H1 (cell line): ENCODE measurements at regions not wholly inside any gene's neighbourhood (a gene's known extent, or its start where the extent isn't known, plus 50 kb on each side); places are given as distances from the start of the nearest gene placed in this dataset.

Source experiments
- CTCF ChIA-PET: fragments of 300-600 bp; sonication (Branson Sonifier 250); formaldehyde crosslinking; loops from one replicate; lab custom pipeline; 2021; ENCODE audit not compliant: partially characterized antibody; lab: Charles Lee
- POLR2A ChIA-PET: fragments of 300-600 bp; sonication (Branson Sonifier 250); formaldehyde crosslinking; loops from one replicate; lab custom pipeline; 2021; ENCODE audit warnings: inconsistent platforms; ENCODE audit not compliant: partially characterized antibody; lab: Charles Lee
- DNase-seq, 2 experiments: peaks; one replicate each; pipeline versions ENCODE4 v3.0.0 to v3.0.0-alpha.2; 2010 to 2022; ENCODE audit warnings: low spot score in 2 of 2, low read depth in 1 of 2, mixed read lengths in 1 of 2
- FAIRE-seq: peaks from 2 replicates; lab custom pipeline; 2011; peaks lifted over from hg19 to GRCh38; lab: Jason Lieb, UNC
- H2AFZ ChIP-seq: 2 replicates; pipeline ENCODE4 v1.8.1; 2012; ENCODE audit warnings: low read length, inconsistent platforms
- H2AK5ac ChIP-seq: 2 replicates; pipeline ENCODE4 v1.6.1; 2013; ENCODE audit warnings: low read depth, low read length
- H2BK120ac ChIP-seq: replicated peaks from 2 replicates; pipeline ENCODE3; 2013; ENCODE audit warnings: low read depth, low read length, inconsistent platforms
- H2BK12ac ChIP-seq: 2 replicates; pipeline ENCODE4 v1.6.1; 2013; ENCODE audit warnings: low read depth, low read length
- H2BK15ac ChIP-seq: 2 replicates; pipeline ENCODE4 v1.6.1; 2013; ENCODE audit warnings: low read length
- H2BK20ac ChIP-seq: 2 replicates; pipeline ENCODE4 v1.6.1; 2013; ENCODE audit warnings: low read length
- H2BK5ac ChIP-seq: 2 replicates; pipeline ENCODE4 v1.6.1; 2013; ENCODE audit warnings: low read depth, low read length
- H3K14ac ChIP-seq: 2 replicates; pipeline ENCODE4 v1.6.1; 2013; ENCODE audit warnings: inconsistent platforms; ENCODE audit not compliant: insufficient read length
- H3K18ac ChIP-seq: 2 replicates; pipeline ENCODE4 v1.6.1; 2013; ENCODE audit warnings: low read length; ENCODE audit errors: extremely low read depth
- H3K23ac ChIP-seq: 2 replicates; pipeline ENCODE4 v1.6.1; 2013; ENCODE audit warnings: inconsistent platforms; ENCODE audit not compliant: insufficient read length
- H3K23me2 ChIP-seq: 2 replicates; pipeline ENCODE4 v1.6.1; 2013; ENCODE audit warnings: low read depth, low read length
- H3K27ac ChIP-seq: 2 replicates; pipeline ENCODE4 v1.6.1; 2011; ENCODE audit warnings: low read depth, low read length, inconsistent platforms
- H3K27me3 ChIP-seq, 4 experiments: replicated peaks in 1 of 4; 1 replicate in 1 of 4; 2 replicates in 3 of 4; pipeline versions ENCODE4 v1.6.1 to v1.8.1; 2011 to 2013; ENCODE audit warnings: low read length in 3 of 4, mild to moderate bottlenecking in 3 of 4, inconsistent platforms in 2 of 4, mixed read lengths in 2 of 4, moderate library complexity in 1 of 4; ENCODE audit not compliant: control insufficient read depth in 3 of 4, insufficient read depth in 3 of 4; ENCODE audit errors: extremely low read depth in 1 of 4
- H3K36me3 ChIP-seq, 4 experiments: 2 replicates each; pipeline versions ENCODE4 v1.6.1 to v1.8.1; 2011 to 2013; ENCODE audit warnings: mild to moderate bottlenecking in 4 of 4, low read length in 3 of 4, moderate library complexity in 2 of 4, control low read depth in 1 of 4, inconsistent platforms in 1 of 4; ENCODE audit not compliant: insufficient read depth in 4 of 4, control insufficient read depth in 2 of 4
- H3K4ac ChIP-seq: replicated peaks from 2 replicates; pipeline ENCODE3; 2013; ENCODE audit warnings: low read length, low read depth, mixed read lengths, inconsistent platforms; ENCODE audit not compliant: insufficient read length
- H3K4me1 ChIP-seq, 4 experiments: replicated peaks in 1 of 4; 1 replicate in 1 of 4; 2 replicates in 3 of 4; pipeline versions ENCODE4 v1.6.1 to v1.8.1; 2011 to 2013; ENCODE audit warnings: low read length in 3 of 4, inconsistent platforms in 2 of 4, mixed read lengths in 1 of 4; ENCODE audit not compliant: insufficient read depth in 4 of 4, control insufficient read depth in 3 of 4
- H3K4me2 ChIP-seq, 2 experiments: 2 replicates each; pipeline versions ENCODE4 v1.6.1 to v1.8.1; 2011 to 2013; ENCODE audit warnings: low read depth in 2 of 2, low read length in 2 of 2, control low read depth in 1 of 2, inconsistent platforms in 1 of 2, mild to moderate bottlenecking in 1 of 2; ENCODE audit not compliant: insufficient read depth in 1 of 2
- H3K4me3 ChIP-seq, 4 experiments: fragments of 200-600, 300-600 bp in 1 of 4; sonication (generic), shearing (Covaris generic), sonication (Bioruptor Twin) in 1 of 4; 2 replicates each; pipeline versions ENCODE4 v1.5.1 to v1.8.1; 2011 to 2016; ENCODE audit warnings: low read length in 4 of 4, low read depth in 3 of 4, control low read depth in 2 of 4, inconsistent platforms in 2 of 4, mild to moderate bottlenecking in 2 of 4, mixed read lengths in 1 of 4, moderate library complexity in 1 of 4; ENCODE audit not compliant: insufficient read depth in 2 of 4; ENCODE audit errors: extremely low read depth in 1 of 4
- H3K56ac ChIP-seq: replicated peaks from 2 replicates; pipeline ENCODE3; 2013; ENCODE audit warnings: low read depth, mild to moderate bottlenecking, mixed read lengths, low read length, inconsistent platforms; ENCODE audit not compliant: insufficient read length
- H3K79me1 ChIP-seq: 2 replicates; pipeline ENCODE4 v1.6.1; 2013; ENCODE audit warnings: low read depth, low read length, control low read depth
- H3K79me2 ChIP-seq, 2 experiments: 2 replicates each; pipeline versions ENCODE4 v1.6.1 to v1.8.1; 2012 to 2013; ENCODE audit warnings: low read length in 2 of 2, mild to moderate bottlenecking in 2 of 2, inconsistent platforms in 1 of 2; ENCODE audit not compliant: insufficient read depth in 2 of 2, control insufficient read depth in 1 of 2
- H3K9ac ChIP-seq, 4 experiments: replicated peaks in 1 of 4; 1 replicate in 1 of 4; 2 replicates in 3 of 4; pipeline versions ENCODE4 v1.6.1 to v1.8.1; 2011 to 2013; ENCODE audit warnings: low read depth in 3 of 4, low read length in 3 of 4, control low read depth in 2 of 4, mild to moderate bottlenecking in 2 of 4, moderate library complexity in 2 of 4, inconsistent platforms in 1 of 4; ENCODE audit errors: extremely low read depth in 1 of 4
- H3K9me3 ChIP-seq, 2 experiments: 2 replicates each; pipeline versions ENCODE4 v1.6.1 to v1.8.1; 2012 to 2013; ENCODE audit warnings: mild to moderate bottlenecking in 2 of 2, moderate library complexity in 2 of 2, control low read depth in 1 of 2, inconsistent platforms in 1 of 2, low read depth in 1 of 2, low read length in 1 of 2, mixed read lengths in 1 of 2; ENCODE audit not compliant: insufficient read depth in 2 of 2
- H4K20me1 ChIP-seq, 2 experiments: replicated peaks in 1 of 2; 2 replicates each; pipeline versions ENCODE3 to v1.8.1; 2011 to 2013; ENCODE audit warnings: inconsistent platforms in 2 of 2, low read length in 2 of 2, mild to moderate bottlenecking in 1 of 2; ENCODE audit not compliant: insufficient read depth in 2 of 2, control insufficient read depth in 1 of 2
- H4K5ac ChIP-seq: 2 replicates; pipeline ENCODE4 v1.6.1; 2013; ENCODE audit warnings: low read length, low read depth, mixed read lengths, inconsistent platforms; ENCODE audit not compliant: insufficient read length
- H4K8ac ChIP-seq: 2 replicates; pipeline ENCODE4 v1.8.0; 2013; ENCODE audit warnings: mild to moderate bottlenecking, moderate library complexity, low read length, inconsistent platforms; ENCODE audit not compliant: insufficient read depth; ENCODE audit errors: extremely low read depth
- H4K91ac ChIP-seq: replicated peaks from 2 replicates; pipeline ENCODE3; 2013; ENCODE audit warnings: low read length, mixed read lengths, inconsistent platforms; ENCODE audit not compliant: insufficient read length
- BACH1 ChIP-seq: IDR thresholded peaks from 2 replicates; pipeline ENCODE4 v1.6.1; 2012; ENCODE audit warnings: low read length, improper control_type of control experiment
- EP300 ChIP-seq, 2 experiments: IDR thresholded peaks; 1 replicate in 1 of 2; 2 replicates in 1 of 2; pipeline ENCODE4 v1.6.1; 2011 to 2012; ENCODE audit warnings: low read depth in 2 of 2, low read length in 2 of 2, mild to moderate bottlenecking in 2 of 2, borderline replicate concordance in 1 of 2, inconsistent platforms in 1 of 2, moderate library complexity in 1 of 2
- HDAC6 ChIP-seq: IDR thresholded peaks from one replicate; pipeline ENCODE4 v1.7.1; 2012; ENCODE audit warnings: low read depth, mild to moderate bottlenecking, inconsistent platforms, low read length, moderate library complexity
- JUND ChIP-seq: IDR thresholded peaks from 2 replicates; pipeline ENCODE4 v1.6.1; 2011; ENCODE audit warnings: mild to moderate bottlenecking, improper control_type of control experiment, low read length
- KDM4A ChIP-seq: IDR thresholded peaks from one replicate; pipeline ENCODE4 v1.7.1; 2012; ENCODE audit warnings: low read depth, mild to moderate bottlenecking, moderate library complexity, low read length, inconsistent platforms; ENCODE audit not compliant: severe bottlenecking
- KDM5A ChIP-seq: fragments of 200-600 bp; IDR thresholded peaks from 2 replicates; pipeline ENCODE4 v1.7.1; 2012; ENCODE audit warnings: mild to moderate bottlenecking, low read length, inconsistent platforms, mixed read lengths
- RNF2 ChIP-seq: fragments of 200-900, 300-1000 bp; sonication (generic); IDR thresholded peaks from 2 replicates; pipeline ENCODE4 v1.7.1; 2016; ENCODE audit warnings: borderline replicate concordance, low read depth, mild to moderate bottlenecking, antibody characterized with exemption, low read length; ENCODE audit not compliant: poor library complexity, severe bottlenecking; ENCODE audit errors: missing control alignments
- SIRT6 ChIP-seq: IDR thresholded peaks from one replicate; pipeline ENCODE4 v1.7.1; 2012; ENCODE audit warnings: low read length, inconsistent platforms
- SP2 ChIP-seq: IDR thresholded peaks from 2 replicates; pipeline ENCODE4 v1.6.1; 2012; ENCODE audit warnings: mild to moderate bottlenecking, low read length, inconsistent platforms
- SUZ12 ChIP-seq: fragments of 200-600 bp; sonication (generic); IDR thresholded peaks from 2 replicates; pipeline ENCODE4 v1.6.1; 2012; ENCODE audit warnings: mild to moderate bottlenecking, inconsistent platforms, low read length, moderate library complexity, mixed read lengths
- TAF7 ChIP-seq: optimal IDR thresholded peaks from 2 replicates; pipeline ENCODE3; 2011; ENCODE audit warnings: low read depth, mild to moderate bottlenecking, inconsistent platforms, low read length, moderate library complexity, borderline replicate concordance
- TCF12 ChIP-seq: IDR thresholded peaks from 2 replicates; pipeline ENCODE4 v1.6.1; 2011; ENCODE audit warnings: low read depth, mild to moderate bottlenecking, low read length
- ZNF274 ChIP-seq: IDR thresholded peaks from 2 replicates; pipeline ENCODE4 v1.7.0; 2012; ENCODE audit warnings: low read length, borderline replicate concordance; ENCODE audit errors: extremely low read depth
- WGBS, 2 experiments: shearing (Covaris generic) in 1 of 2; methylation state at CpG; one replicate each; pipeline versions ENCODE4 v1.1.6 to v1.1.7; 2013 to 2015; ENCODE audit warnings: low lambda C conversion rate in 2 of 2, mixed read lengths in 2 of 2, inconsistent platforms in 1 of 2, low coverage in 1 of 2, missing lambda C conversion rate in 1 of 2; ENCODE audit not compliant: insufficient replicate concordance in 2 of 2, insufficient coverage in 1 of 2, insufficient read length in 1 of 2; ENCODE audit errors: extremely low coverage in 1 of 2, missing lambda C conversion rate in 1 of 2; 5-methylcytosine and 5-hydroxymethylcytosine counted together
- TF ChIP-seq, protein P1 (sequence below): IDR thresholded peaks from 2 replicates; pipeline ENCODE4 v1.6.1; 2012; ENCODE audit warnings: inconsistent platforms

DNA sequence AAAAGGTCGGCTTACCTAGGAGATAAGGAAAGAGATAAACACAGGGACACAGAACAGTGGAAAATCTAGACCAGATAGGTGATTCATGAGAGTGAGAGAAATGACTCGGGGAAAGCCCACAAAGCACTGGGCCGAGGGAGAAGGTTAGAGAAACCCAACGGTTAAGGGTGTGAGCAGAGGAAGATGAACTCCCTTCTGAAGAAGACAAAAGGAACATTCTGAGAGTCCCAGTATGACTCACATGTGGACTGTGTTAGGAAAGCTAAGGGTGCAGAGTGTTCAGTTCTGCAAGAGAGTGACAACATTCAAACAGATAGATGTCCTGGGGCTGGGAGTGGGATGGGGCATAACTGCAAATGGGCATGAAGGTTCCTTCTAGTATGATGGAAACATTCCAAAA lies 83.0 kb downstream of the CNTN3 start:
- Histone ChIP-seq H3K36me3 (no peaks in the 10 kb centered on the region), H2BK12ac (no peak overlapping the region), H3K4me3 (no peak overlapping the region), H2BK20ac (no peak overlapping the region), H3K79me2 (no peaks in the 10 kb centered on the region), H2BK120ac (no peak overlapping the region), H3K4me2 (no peak overlapping the region), H3K9me3 (no peaks in the 10 kb centered on the region), H3K27me3 (no peaks in the 10 kb centered on the region), H3K14ac (no peak overlapping the region), H3K23ac (no peak overlapping the region), H2AFZ (no peak overlapping the region), H4K8ac (no peak overlapping the region), H4K91ac (no peak overlapping the region), H3K4me1 (no peaks in the 10 kb centered on the region), H2AK5ac (no peak overlapping the region), H3K9ac (no peak overlapping the region), H3K27ac (no peak overlapping the region), H2BK15ac (no peak overlapping the region), H3K23me2 (no peaks in the 10 kb centered on the region), H3K18ac (no peak overlapping the region), H4K20me1 (no peaks in the 10 kb centered on the region), H2BK5ac (no peak overlapping the region), H3K4ac (no peak overlapping the region), H3K79me1 (no peaks in the 10 kb centered on the region), H4K5ac (no peak overlapping the region), H3K56ac (no peak overlapping the region)
- TF ChIP-seq JUND (no peak), SP2 (no peak), BACH1 (no peak), TAF7 (no peak), KDM4A (no peak), ZNF274 (no peak), SUZ12 (no peak), HDAC6 (no peak), KDM5A (no peak), SIRT6 (no peak), EP300 (IDR thresholded peaks at IDR 0.05; ENCODE audit: borderline replicate concordance in 1 of 2, low read depth in 2 of 2, low read length in 2 of 2) (no peak), RNF2 (no peak), TCF12 (no peak)
- TF ChIP-seq, protein P1, sequence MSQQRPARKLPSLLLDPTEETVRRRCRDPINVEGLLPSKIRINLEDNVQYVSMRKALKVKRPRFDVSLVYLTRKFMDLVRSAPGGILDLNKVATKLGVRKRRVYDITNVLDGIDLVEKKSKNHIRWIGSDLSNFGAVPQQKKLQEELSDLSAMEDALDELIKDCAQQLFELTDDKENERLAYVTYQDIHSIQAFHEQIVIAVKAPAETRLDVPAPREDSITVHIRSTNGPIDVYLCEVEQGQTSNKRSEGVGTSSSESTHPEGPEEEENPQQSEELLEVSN, result no peak
- ChIA-PET CTCF (interaction anchor here (1.0 kb wide), 1 partner anchor 233 kb away, joined by 3 read pairs; no protein-coding TSS in a partner anchor), POLR2A (no interaction called here)
- DNase-seq (no peak), FAIRE-seq (no peak)
- 94% methylated on average over 4 of the region's 4 CpGs; no CpG with 5 or more reads in 1 of the 2 experiments for WGBS, 2 experiments
